ENCODE measurements at regions not wholly inside any gene's neighbourhood (a gene's known extent, or its start where the extent isn't known, plus 50 kb on each side); places are given as distances from the start of the nearest gene placed in this dataset.

GRCh38 chr7:40945788-40946187 is 757.1 kb downstream of the INHBA start:
- H3K56ac ChIP-seq (ENCODE audit: insufficient read length, low read depth, low read length) = no peak overlapping the region

More at GRCh38 chr7:40945788-40946187, 757.1 kb downstream of the INHBA start:
- no peak overlapping the region for H2AK5ac ChIP-seq (ENCODE audit: insufficient read length, low read length)
- peaks cover 33 to 42% of the 10 kb centered on the region in 2 experiments for H3K9me3 Mint-ChIP-seq
- no peaks in the 10 kb centered on the region for H3K9me3 ChIP-seq (ENCODE audit: control insufficient read depth, low read depth, low read length)
- no peaks in the 10 kb centered on the region for H3K79me2 ChIP-seq (ENCODE audit: insufficient read depth, low read length)
- H2BK12ac ChIP-seq (ENCODE audit: insufficient read length, low read depth, low read length) = no peak overlapping the region
- no peak overlapping the region for H3K18ac ChIP-seq (ENCODE audit: insufficient read length, low read depth, low read length)
- no peak overlapping the region for H3T11ph ChIP-seq (ENCODE audit: low read length)
- no peak overlapping the region for H4K5ac ChIP-seq (ENCODE audit: insufficient read length, low read depth, low read length)
- no peak overlapping the region for H2BK15ac ChIP-seq (ENCODE audit: low read depth, low read length)
- H4K8ac ChIP-seq (replicated peaks; ENCODE audit: insufficient read length, low read depth, low read length) = no peak overlapping the region
- H3K4me1 ChIP-seq (ENCODE audit: insufficient read depth, low read length) = no peaks in the 10 kb centered on the region
- H3K4me3 Mint-ChIP-seq = no peak overlapping the region
- H3K4ac ChIP-seq (ENCODE audit: low read depth, low read length) = no peak overlapping the region
- H3K79me1 ChIP-seq (ENCODE audit: insufficient read depth, low read depth, low read length, poor library complexity, severe bottlenecking) = no peaks in the 10 kb centered on the region
- no peak for TF ChIP-seq CTCF (conservative IDR thresholded peaks at IDR 0.05)
- no CpG with 5 or more reads among the region's 2 CpGs for WGBS (ENCODE audit: extremely low coverage, insufficient read length, low lambda C conversion rate)
- H3K27me3 ChIP-seq (ENCODE audit: insufficient read depth, low read length) = no peaks in the 10 kb centered on the region
- no peak overlapping the region for H3K14ac ChIP-seq (ENCODE audit: insufficient read depth, low read length)
- no peak for DNase-seq
- H2BK20ac ChIP-seq (ENCODE audit: low read depth, low read length, poor library complexity, severe bottlenecking) = no peak overlapping the region
- H3K4me1 Mint-ChIP-seq = peaks cover 0 to 6% of the 10 kb centered on the region in 2 experiments; a peak in 2 of 4 replicates
- no peak overlapping the region for H3K4me2 ChIP-seq (ENCODE audit: insufficient read depth, insufficient read length, low read length)
- H3K27ac ChIP-seq (ENCODE audit: insufficient read length, low read depth, low read length) = no peak overlapping the region
- no peak overlapping the region for H2BK5ac ChIP-seq (ENCODE audit: insufficient read length, low read length)
- peaks cover 5 to 16% (median 7%) of the 10 kb centered on the region in 3 experiments for H3K36me3 Mint-ChIP-seq (ENCODE audit: insufficient read depth in 1 of 3, low read depth in 3 of 3)
- no peak overlapping the region for H2BK120ac ChIP-seq (ENCODE audit: low read depth, low read length, poor library complexity, severe bottlenecking)
- no peak overlapping the region for H3K9ac ChIP-seq (ENCODE audit: extremely low read depth, insufficient read length, low read length)
- peaks cover 3% of the 10 kb centered on the region; the same call in 1 of the 2 replicates for H3K27me3 Mint-ChIP-seq (ENCODE audit: low read depth)
- H4K91ac ChIP-seq (ENCODE audit: insufficient read length, low read depth, low read length) = no peak overlapping the region
- H4K20me1 ChIP-seq (ENCODE audit: control insufficient read depth, insufficient read depth, insufficient read length) = no peaks in the 10 kb centered on the region
- no peak overlapping the region for H2AFZ ChIP-seq (ENCODE audit: low read length)
- no peak overlapping the region for H3K23ac ChIP-seq (ENCODE audit: insufficient read length, low read depth, low read length)
- H3K23me2 ChIP-seq (ENCODE audit: insufficient read length, low read depth, low read length, poor library complexity, severe bottlenecking) = no peaks in the 10 kb centered on the region
- no peak overlapping the region for H3K27ac Mint-ChIP-seq

Data from H9 (cell line).